ENCODE measurements at regions not wholly inside any gene's neighbourhood (a gene's known extent, or its start where the extent isn't known, plus 50 kb on each side); places are given as distances from the start of the nearest gene placed in this dataset.

- intact Hi-C loops (cut with micrococcal nuclease) = no loop called here
- no peak for TF ChIP-seq CTCF (IDR thresholded peaks at IDR 0.05)
- H3K9me3 Mint-ChIP-seq = no peaks in the 10 kb centered on the region
Measured at GRCh38 chr6:145273136-145273535, 462.2 kb downstream of the EPM2A start.

GRCh38 chr6:145274083-145274482 is 461.2 kb downstream of the EPM2A start:
- ChIA-PET CTCF (no interaction called here), POLR2A (no interaction called here)
- no peak for ATAC-seq (ENCODE audit: low read depth)
- no peak for DNase-seq
- peaks cover 2% of the 10 kb centered on the region for H3K27me3 Mint-ChIP-seq
- no peak for TF ChIP-seq CTCF (IDR thresholded peaks at IDR 0.05)
- intact Hi-C loops (cut with micrococcal nuclease) = no loop called here
- H3K4me3 Mint-ChIP-seq = no peak overlapping the region
- H3K9me3 Mint-ChIP-seq = no peaks in the 10 kb centered on the region
- no peaks in the 10 kb centered on the region for H3K36me3 Mint-ChIP-seq (ENCODE audit: low read depth)
- no peaks in the 10 kb centered on the region for H3K4me1 Mint-ChIP-seq
- no peak overlapping the region for H3K27ac Mint-ChIP-seq

More at GRCh38 chr6:145273136-145273535, 462.2 kb downstream of the EPM2A start:
- no peaks in the 10 kb centered on the region for H3K4me1 Mint-ChIP-seq
- no peaks in the 10 kb centered on the region for H3K36me3 Mint-ChIP-seq (ENCODE audit: low read depth)
- no peak overlapping the region for H3K27ac Mint-ChIP-seq
- no peak for DNase-seq
- POLR2A ChIA-PET = no interaction called here
- CTCF ChIA-PET = no interaction called here
- H3K27me3 Mint-ChIP-seq = peaks cover 2% of the 10 kb centered on the region
- no peak overlapping the region for H3K4me3 Mint-ChIP-seq
- ATAC-seq (ENCODE audit: low read depth) = no peak

DNA sequence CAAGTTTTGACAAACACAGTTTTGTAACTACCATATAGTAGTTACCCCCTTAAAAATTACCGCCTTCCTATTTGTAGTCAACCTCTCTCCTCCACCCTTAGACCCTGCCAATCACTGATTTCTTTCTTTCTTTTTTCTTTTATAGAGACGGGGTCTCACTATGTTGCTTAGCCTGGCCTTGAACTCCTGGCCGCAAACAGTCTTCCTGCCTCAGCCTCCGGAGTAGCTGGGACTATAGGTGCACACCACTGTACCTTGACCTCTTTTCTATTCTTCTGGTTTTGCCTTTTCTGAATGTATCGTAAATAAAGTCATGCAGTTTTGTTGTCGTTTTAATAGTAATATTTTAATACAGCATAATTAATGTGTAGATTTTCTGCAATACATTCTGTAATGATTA is 460.3 kb downstream of the EPM2A start:
- no peak overlapping the region for H3K4me3 Mint-ChIP-seq
- no peak for DNase-seq
- intact Hi-C loops (cut with micrococcal nuclease) = no loop called here
- POLR2A ChIA-PET = no interaction called here
- no peaks in the 10 kb centered on the region for H3K36me3 Mint-ChIP-seq (ENCODE audit: low read depth)
- TF ChIP-seq CTCF (IDR thresholded peaks at IDR 0.05) = no peak
- no peak for ATAC-seq (ENCODE audit: low read depth)
- CTCF ChIA-PET = no interaction called here
- H3K27me3 Mint-ChIP-seq = no peaks in the 10 kb centered on the region
- H3K4me1 Mint-ChIP-seq = no peaks in the 10 kb centered on the region
- H3K27ac Mint-ChIP-seq = no peak overlapping the region
- no peaks in the 10 kb centered on the region for H3K9me3 Mint-ChIP-seq

GRCh38 chr6:145275787-145276186 is 459.5 kb downstream of the EPM2A start:
- intact Hi-C loops (cut with micrococcal nuclease) = no loop called here
- ChIA-PET POLR2A (no interaction called here), CTCF (interaction anchor here (0.7 kb wide), 1 partner anchor 74 kb away, joined by 5 read pairs; no protein-coding TSS in a partner anchor)
- H3K4me3 Mint-ChIP-seq = no peak overlapping the region
- ATAC-seq (ENCODE audit: low read depth) (no peak), DNase-seq (no peak)
- peaks cover 2% of the 10 kb centered on the region for H3K9me3 Mint-ChIP-seq
- H3K27me3 Mint-ChIP-seq = peaks cover 4% of the 10 kb centered on the region
- TF ChIP-seq CTCF (IDR thresholded peaks at IDR 0.05) = no peak
- no peaks in the 10 kb centered on the region for H3K4me1 Mint-ChIP-seq
- no peaks in the 10 kb centered on the region for H3K36me3 Mint-ChIP-seq (ENCODE audit: low read depth)
- no peak overlapping the region for H3K27ac Mint-ChIP-seq

GRCh38 chr6:145276756-145277155 is 458.6 kb downstream of the EPM2A start:
- CTCF ChIA-PET = no interaction called here
- no peak for TF ChIP-seq CTCF (IDR thresholded peaks at IDR 0.05)
- intact Hi-C loops (cut with micrococcal nuclease) = no loop called here
- DNase-seq = no peak
- POLR2A ChIA-PET = no interaction called here
- no peaks in the 10 kb centered on the region for H3K4me1 Mint-ChIP-seq
- no peaks in the 10 kb centered on the region for H3K36me3 Mint-ChIP-seq (ENCODE audit: low read depth)
- no peak for ATAC-seq (ENCODE audit: low read depth)
- peaks cover 4% of the 10 kb centered on the region for H3K27me3 Mint-ChIP-seq
- H3K9me3 Mint-ChIP-seq = peaks cover 2% of the 10 kb centered on the region
- no peak overlapping the region for H3K4me3 Mint-ChIP-seq
- no peak overlapping the region for H3K27ac Mint-ChIP-seq
